Stimulated activated CD8-positive, alpha-beta memory T cell treated with anti-CD3 and anti-CD28 coated beads, Interleukin-15, amount 100 ng/mL, for 1 hour (primary cell): ENCODE measurements at regions not wholly inside any gene's neighbourhood (a gene's known extent, or its start where the extent isn't known, plus 50 kb on each side); places are given as distances from the start of the nearest gene placed in this dataset.
"Not testable (repeated sequence)": the region's sequence is repeated elsewhere in the genome, so short reads cannot be mapped to it uniquely, and the experiment has no call there.

Source experiments
- DNase-seq: peaks from one replicate; pipeline ENCODE4 v3.0.0-alpha.2; 2020; ENCODE audit warnings: low read depth

GRCh38 chr17:64800987-64801386 lies 118.3 kb downstream of the LRRC37A3 start:
- DNase-seq = not testable (repeated sequence)

GRCh38 chr17:64800361-64800895 lies 118.8 kb downstream of the LRRC37A3 start:
- DNase-seq = not testable (repeated sequence)

DNA sequence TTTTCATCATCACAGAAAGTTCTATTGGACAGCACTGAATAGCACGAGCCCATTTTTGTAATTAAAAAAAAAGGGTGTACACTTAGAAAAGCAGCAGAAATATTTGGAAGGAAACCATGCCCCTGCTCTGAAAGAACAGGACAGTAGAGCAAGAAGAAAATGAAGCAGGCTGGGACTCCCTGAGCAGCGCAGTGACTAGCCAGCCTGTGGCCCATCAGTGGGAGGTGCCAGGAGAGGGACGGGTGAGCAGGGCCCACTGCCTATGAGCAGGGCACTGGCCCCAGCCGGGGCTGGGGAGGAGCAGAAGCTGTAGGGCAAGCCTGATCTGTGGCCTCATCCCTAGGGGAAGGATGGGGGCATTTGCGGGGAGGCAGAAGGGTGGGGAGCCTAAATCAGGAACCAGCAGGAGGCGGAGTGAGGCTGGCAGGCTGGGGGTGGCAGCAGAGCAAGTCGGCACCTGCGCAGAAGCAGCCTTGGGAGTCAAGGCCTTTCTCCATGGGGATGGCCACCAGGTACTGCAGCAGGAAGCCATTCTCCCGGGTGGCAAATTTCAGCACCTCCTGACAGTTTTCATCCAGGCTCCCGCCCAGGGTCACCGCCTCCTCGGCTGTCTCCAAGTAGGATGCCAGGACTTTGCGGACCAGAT lies 119.6 kb downstream of the LRRC37A3 start:
- not testable (repeated sequence) for DNase-seq

DNA sequence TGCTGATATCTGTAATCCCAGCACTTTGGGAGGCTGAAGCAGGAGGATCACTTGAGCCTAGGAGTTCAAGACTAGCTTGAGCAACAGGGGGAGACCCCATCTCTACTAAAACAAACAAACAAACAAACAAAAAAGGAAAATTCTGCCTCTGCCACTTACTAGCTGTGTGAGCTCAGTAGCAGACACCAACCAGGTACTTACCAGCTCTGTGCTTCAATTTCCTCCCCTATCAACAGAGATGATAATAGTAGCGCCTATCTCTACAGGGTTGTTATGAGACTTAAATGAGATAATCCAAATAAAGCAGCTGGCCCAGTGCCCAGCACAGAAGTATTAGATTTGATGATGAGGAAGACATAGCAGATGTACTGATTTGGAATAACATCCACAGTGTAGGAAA lies 120.3 kb downstream of the LRRC37A3 start:
- DNase-seq = not testable (repeated sequence)

DNA sequence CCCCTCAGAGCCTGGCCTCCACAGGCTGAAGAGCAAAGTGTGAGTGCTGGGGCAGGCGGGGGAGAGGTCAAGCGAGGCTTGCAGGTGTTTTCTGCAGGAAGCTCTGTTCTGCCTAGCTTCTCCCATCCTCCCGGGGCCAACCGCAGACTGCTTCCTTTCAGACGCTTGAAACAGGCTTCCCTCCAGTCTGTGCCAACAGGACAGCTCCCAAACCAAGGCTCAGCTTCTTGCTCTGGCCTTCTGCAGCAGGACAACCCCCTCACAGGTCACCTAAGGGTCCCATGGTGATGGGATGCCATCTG lies 120.8 kb downstream of the LRRC37A3 start:
- DNase-seq = not testable (repeated sequence)

DNA sequence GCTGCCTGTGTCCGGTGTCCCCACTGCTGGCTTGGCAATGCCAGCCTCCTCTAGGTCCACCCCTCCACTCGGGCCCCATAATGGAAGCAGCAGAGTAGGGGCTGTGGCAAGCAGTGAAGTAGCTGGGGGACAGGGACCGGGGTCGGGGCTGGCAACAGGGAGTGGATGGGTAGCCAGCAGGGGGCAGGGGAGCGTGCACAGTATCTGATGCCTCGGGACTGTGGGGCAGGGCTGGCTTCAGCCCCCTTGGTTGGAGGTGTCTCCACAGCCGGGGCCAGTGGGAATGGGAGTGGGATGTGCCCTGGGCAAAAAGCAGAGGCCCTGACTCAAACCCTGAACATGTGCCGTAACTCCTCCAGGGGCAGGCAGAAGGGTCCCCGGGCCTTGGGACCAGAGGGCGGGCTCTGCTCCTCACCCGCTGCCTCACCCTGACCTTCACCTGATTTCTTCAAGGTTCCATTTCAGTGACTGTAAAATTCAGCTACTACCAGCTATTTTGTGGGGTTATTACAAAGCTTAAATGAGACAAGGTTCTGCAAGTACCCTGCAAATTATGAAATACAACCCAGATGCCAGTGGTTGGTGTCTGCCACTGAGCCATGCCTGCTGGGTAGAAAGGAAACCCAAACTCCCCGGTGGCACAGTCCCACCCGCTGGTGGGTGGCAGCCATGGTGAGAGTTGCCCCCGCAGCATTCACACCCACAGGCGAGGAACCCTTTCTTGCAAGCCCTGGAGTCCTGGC lies 121.4 kb downstream of the LRRC37A3 start:
- not testable (repeated sequence) for DNase-seq

- not testable (repeated sequence) for DNase-seq
Observed at GRCh38 chr17:64795342-64795741, 123.9 kb downstream of the LRRC37A3 start.

- DNase-seq = not testable (repeated sequence)
Observed at GRCh38 chr17:64794548-64795274, 124.6 kb downstream of the LRRC37A3 start.

DNA sequence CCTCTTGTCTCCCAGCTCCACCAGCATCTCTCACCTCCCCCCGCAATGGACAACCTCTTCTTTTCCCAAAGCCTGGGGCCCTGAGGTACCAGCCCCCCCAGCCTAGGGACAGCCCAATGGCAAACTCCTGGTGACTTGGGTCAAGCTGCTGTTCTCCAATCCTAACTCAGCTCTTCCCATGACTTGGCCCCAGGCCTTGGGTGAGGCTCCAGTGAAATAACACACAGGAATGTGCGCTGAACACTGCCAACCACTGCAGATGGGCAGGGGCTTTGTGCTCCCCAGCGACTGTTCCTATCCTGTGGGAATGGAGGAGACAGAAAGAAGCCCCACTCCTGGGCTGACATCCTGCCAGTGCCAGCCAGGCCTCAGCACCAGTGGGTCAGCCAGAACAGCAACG lies 125.2 kb downstream of the LRRC37A3 start:
- DNase-seq = not testable (repeated sequence)

GRCh38 chr17:64792793-64793575 lies 126.3 kb downstream of the LRRC37A3 start:
- not testable (repeated sequence) for DNase-seq

- DNase-seq = not testable (repeated sequence)
Observed at GRCh38 chr17:64792276-64792675, 127.0 kb downstream of the LRRC37A3 start.

GRCh38 chr17:64791691-64792090 lies 127.6 kb downstream of the LRRC37A3 start:
- not testable (repeated sequence) for DNase-seq

GRCh38 chr17:64791226-64791625 lies 128.1 kb downstream of the LRRC37A3 start:
- not testable (repeated sequence) for DNase-seq

GRCh38 chr17:64790690-64791089 lies 128.6 kb upstream of the SMURF2 start:
- not testable (repeated sequence) for DNase-seq

GRCh38 chr17:64790193-64790592 lies 128.1 kb upstream of the SMURF2 start:
- DNase-seq = not testable (repeated sequence)

GRCh38 chr17:64789061-64789445 lies 126.9 kb upstream of the SMURF2 start:
- not testable (repeated sequence) for DNase-seq

DNA sequence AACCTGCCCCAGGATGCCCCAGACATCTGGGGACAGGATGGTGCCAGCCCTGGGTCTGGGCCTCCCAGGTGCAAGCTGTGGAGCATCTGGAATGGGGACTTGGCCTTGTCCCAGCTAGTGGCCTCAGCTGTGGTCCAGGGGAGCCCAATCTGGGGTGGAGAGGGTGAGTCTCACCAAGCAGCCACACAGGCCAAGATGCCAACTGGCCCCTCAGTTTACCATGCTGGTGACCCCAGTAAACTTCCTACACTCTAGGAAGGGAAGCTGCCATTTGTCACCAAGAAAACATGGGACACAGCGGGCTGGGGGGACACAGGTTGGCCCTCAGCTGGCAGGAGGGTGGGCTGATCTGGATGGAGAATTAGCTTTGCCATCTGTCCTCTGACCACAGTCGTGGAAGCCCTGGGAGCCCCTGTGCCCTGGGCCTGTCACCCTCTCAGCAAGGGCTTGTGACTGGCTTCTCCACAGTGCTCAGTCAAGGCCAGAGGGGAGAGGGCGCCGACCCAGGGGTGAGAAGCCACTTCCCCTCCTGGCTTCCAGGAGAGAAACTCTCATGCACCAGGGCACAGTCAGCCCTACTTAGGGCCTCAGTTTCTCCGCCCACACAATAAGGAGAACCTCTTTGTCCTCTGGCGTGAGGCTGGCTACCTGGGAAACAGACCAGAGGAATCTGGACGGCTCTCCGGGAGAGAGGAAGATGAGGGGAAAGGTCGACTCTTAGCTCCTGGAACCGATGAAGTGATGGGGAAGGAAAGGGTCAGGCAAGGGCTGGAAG lies 126.4 kb upstream of the SMURF2 start:
- DNase-seq = no peak

DNA sequence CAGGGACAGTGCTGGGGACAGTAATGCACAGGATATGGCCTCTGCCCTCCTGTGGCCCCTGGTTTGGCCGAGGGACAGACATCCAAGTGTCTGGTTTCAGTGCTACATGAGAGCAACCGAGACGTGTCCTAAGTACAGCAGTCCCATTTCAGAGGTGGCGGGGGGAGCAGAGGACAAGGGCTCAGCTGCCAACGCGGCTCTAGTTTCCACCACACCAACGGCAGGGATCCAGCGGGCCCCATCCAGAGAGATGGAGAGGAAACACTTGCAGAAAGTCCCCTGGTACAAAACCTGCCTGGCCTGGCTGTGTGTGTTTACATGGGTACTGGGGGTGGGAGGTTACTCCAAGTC lies 125.8 kb upstream of the SMURF2 start:
- no peak for DNase-seq

DNA sequence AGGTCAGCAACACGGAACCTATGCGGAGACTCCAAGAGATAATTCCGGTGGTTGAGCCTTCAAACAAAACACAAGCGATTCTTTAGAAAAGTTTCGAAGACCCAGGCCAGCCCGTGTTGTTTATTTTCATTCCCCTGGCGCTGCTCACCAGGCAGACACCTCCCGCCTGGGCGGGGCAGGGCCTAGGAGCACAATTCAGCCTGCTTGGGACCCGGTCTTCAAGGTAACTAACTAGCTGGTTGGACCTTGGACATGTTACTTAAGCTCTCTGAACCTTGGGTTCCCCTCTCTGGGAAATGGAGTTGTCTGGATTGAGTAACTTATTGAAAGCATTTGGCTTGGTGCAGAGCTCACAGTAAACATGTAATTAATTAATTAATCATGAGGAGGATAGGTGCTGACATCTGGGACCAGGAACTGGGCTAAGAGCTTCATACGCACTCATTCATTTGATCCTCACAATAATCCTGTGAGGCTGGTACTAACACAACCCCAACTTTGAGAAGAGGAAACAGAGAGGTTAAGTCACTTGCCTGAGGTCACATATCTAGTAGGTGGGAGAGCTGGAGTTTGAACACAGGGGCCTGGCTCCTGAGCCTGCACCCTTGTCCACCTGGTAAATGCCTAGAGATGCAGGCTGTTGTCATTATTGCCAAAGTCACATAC lies 125.3 kb upstream of the SMURF2 start:
- no peak for DNase-seq

DNA sequence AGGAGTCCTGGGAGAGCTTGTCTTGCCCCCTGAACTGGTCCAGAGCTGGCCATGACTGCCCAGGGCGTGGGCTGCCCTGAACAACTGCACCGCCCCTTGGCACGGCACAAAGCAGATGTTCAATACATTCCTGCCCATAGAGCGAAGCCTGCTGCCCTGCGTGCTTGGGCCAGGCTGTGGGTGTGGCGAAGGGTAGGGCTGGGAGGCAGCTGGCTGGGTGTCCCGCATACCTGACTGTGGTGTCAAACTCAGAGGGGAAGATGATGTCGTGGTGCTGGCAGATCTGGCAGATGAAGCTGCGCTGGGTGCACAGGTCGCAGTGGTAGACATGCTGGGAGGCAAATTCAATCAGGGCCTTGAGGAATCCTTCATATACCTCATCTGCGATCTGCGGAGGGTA lies 124.2 kb upstream of the SMURF2 start:
- DNase-seq = no peak

DNA sequence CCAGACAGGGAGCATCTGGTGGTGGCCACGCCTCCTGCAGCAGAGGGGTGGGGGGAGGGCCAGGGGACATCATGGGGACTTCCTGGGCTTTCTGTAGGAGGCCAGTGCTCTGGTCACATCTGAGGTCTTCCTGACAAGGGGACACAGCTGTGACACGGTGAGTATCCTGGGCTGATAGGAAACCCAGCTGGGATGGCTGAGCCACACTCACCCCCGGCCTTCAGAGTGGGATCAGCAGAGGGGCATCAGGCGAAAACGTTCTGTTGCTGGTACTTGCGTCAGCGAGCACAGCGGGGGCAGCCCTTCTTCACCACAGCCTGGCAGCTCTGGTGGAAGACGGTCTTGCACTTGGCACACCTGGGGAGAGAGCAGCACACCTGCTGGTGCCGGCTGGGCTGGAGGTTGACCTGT lies 122.9 kb upstream of the SMURF2 start:
- no peak for DNase-seq
